GM19324 (cell line): ENCODE measurements at regions not wholly inside any gene's neighbourhood (a gene's known extent, or its start where the extent isn't known, plus 50 kb on each side); places are given as distances from the start of the nearest gene placed in this dataset.

Experiments
- ATAC-seq: cut with Tn5 transposase; IDR thresholded peaks from one replicate; pipeline ENCODE4 v1.9.1; 2021; ENCODE audit warnings: mild to moderate bottlenecking, moderate library complexity; ENCODE audit not compliant: unreplicated experiment, low FRiP score

- ATAC-seq: peak; percentile 71
Observed at GRCh38 chr6:149211046-149211571, 106.4 kb upstream of the TAB2 start.

- ATAC-seq: no peak
Observed at GRCh38 chr6:149212206-149212605, 105.3 kb upstream of the TAB2 start.

GRCh38 chr6:149212892-149213801, 104.4 kb upstream of the TAB2 start:
- ATAC-seq: no peak

- no peak for ATAC-seq
Observed at GRCh38 chr6:149213829-149214228, 103.7 kb upstream of the TAB2 start.

- ATAC-seq: no peak
Observed at GRCh38 chr6:149216459-149216858, 101.1 kb upstream of the TAB2 start.

GRCh38 chr6:149217466-149217888, 100.0 kb upstream of the TAB2 start:
- ATAC-seq: peak; percentile 71

- no peak for ATAC-seq
Observed at GRCh38 chr6:149218471-149218870, 99.0 kb upstream of the TAB2 start.

GRCh38 chr6:149218915-149219314, 98.6 kb upstream of the TAB2 start:
- ATAC-seq: no peak

- ATAC-seq: no peak
Observed at GRCh38 chr6:149220882-149221773, 96.4 kb upstream of the TAB2 start.

- no peak for ATAC-seq
Observed at GRCh38 chr6:149221774-149222070, 95.8 kb upstream of the TAB2 start.

- no peak for ATAC-seq
Observed at GRCh38 chr6:149223120-149223903, 94.2 kb upstream of the TAB2 start.

- no peak for ATAC-seq
Observed at GRCh38 chr6:149223904-149224351, 93.6 kb upstream of the TAB2 start.

GRCh38 chr6:149224399-149224798, 93.1 kb upstream of the TAB2 start:
- no peak for ATAC-seq

GRCh38 chr6:149225370-149225769, 92.1 kb upstream of the TAB2 start:
- no peak for ATAC-seq

GRCh38 chr6:149225946-149226345, 91.6 kb upstream of the TAB2 start:
- no peak for ATAC-seq

- ATAC-seq: no peak
Observed at GRCh38 chr6:149227796-149228195, 89.7 kb upstream of the TAB2 start.

GRCh38 chr6:149228311-149228955, 89.1 kb upstream of the TAB2 start:
- ATAC-seq: no peak

- no peak for ATAC-seq
Observed at GRCh38 chr6:149229096-149229495, 88.4 kb upstream of the TAB2 start.

GRCh38 chr6:149230712-149231460, 86.6 kb upstream of the TAB2 start:
- ATAC-seq: no peak
